ENCODE measurements at regions not wholly inside any gene's neighbourhood (a gene's known extent, or its start where the extent isn't known, plus 50 kb on each side); places are given as distances from the start of the nearest gene placed in this dataset.

- DNase-seq (ENCODE audit: low read depth), result no peak
These were observed 255.8 kb downstream of the GLI2 start for GRCh38 chr2:120991441-120991840.

DNA sequence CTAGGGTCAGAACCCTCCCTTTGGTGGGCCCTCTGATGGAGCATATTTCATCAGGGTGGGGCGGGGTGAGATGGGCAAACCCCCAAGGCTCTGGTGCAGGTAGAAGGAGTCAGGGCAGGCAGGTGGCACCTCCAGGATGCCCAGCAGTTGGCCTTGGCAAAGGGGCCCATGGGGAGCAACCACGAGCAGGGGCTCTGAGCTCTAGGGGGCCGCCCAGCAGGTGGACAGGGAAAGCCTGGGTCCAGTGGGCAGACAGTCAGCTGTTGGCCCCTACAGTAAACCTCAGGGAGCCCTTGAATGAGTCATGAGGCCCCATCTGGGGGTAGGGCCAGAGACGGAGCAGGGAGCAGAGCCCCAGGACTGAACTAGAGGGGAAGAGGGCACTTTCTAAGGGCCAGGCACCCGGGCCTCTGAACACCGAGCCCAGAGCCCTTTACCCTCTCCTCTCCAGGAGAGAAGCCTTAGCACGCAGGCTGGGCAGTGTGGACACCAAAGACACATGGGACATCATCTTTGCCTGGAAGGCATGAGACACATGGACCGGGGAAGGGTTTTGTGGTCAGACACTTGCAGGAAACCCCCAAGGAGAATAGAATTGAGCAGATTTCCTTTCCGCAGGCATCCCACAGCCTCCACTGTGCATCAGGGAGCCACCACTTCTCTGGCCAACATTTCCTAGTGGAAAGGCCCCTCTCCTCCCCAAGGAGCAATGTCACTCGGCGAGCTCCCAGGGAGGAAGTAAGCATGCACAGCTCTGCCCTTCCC is 257.3 kb downstream of the GLI2 start:
- no peak for DNase-seq (ENCODE audit: low read depth)

- no peak for DNase-seq (ENCODE audit: low read depth)
These were observed 258.0 kb downstream of the GLI2 start for GRCh38 chr2:120993661-120994060.

DNA sequence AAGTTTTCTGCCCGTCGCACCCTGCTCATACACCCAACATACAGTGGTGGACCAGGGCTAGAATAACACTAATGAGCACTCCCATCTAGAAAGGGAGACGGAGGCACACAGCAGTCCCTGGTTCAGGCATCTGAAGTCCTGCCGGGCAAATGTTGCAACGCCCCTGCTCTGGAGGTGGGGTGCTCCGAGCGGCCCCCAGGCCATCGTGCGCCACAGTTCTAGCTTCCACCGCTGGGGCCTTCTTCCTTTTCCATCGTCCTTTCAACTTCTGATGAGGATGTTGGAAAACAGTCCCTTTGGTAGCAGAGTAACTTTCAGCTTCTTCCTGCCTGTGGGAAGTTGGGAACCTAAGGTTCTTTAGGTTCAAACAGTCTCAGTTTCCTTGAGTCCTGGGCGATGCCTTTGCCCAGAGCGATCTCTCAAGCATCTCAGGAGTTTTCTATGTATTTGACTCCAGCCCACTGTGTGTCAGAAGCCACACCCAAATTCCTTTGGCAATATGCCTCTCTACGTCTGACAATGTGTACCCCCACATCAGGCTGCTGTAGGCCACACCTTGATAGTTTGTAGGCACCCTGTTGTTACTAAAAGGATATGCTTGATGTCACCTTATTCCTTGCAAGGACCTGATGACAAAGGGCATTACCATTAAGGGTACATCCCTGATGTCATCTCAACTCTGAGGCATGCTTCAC is 258.8 kb downstream of the GLI2 start:
- no peak for DNase-seq (ENCODE audit: low read depth)

DNA sequence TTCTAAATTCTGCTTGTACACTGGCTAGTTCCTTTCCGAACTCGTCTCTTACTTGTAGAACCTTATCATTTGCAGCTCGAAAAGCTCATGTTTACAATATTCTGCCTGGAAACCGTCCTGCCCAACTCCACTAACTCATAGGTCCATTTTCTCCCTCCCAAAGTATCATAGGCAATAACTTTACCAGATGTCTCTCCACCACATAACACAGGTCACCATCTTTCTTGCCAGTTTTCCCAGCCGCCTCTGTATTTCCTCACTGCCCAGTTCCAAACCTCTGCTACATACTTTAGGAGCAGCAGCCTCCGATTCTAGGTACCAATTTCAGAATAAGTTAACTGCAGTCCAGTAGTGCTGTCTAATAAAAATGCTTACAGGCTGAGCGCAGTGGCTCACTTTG is 259.5 kb downstream of the GLI2 start:
- DNase-seq (ENCODE audit: low read depth), result no peak

DNA sequence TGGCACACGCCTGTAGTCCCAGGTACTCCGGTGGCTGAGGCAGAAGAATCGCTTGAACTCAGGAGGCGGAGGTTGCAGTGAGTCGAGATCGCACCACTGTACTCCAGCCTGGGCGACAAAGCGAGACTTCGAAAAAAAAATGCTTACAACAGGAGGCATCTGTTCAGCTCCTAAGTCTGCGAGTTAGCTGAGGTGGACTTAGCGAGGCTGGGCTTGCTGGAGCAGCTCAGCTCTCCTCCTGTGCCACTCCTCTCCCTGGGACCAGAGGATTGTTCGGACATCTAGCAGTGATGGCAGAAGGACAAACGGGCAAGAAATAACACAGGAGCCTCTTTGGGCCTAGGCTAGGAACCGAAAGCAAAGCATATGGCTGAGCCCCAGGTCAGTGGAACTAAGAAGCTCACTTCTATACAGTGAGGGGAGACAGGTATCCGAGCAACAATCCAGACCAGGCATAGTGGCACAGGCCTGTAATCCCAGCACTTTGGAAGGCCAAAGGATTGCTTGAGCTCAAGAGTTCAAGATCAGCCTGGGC is 260.1 kb downstream of the GLI2 start:
- no peak for DNase-seq (ENCODE audit: low read depth)

DNA sequence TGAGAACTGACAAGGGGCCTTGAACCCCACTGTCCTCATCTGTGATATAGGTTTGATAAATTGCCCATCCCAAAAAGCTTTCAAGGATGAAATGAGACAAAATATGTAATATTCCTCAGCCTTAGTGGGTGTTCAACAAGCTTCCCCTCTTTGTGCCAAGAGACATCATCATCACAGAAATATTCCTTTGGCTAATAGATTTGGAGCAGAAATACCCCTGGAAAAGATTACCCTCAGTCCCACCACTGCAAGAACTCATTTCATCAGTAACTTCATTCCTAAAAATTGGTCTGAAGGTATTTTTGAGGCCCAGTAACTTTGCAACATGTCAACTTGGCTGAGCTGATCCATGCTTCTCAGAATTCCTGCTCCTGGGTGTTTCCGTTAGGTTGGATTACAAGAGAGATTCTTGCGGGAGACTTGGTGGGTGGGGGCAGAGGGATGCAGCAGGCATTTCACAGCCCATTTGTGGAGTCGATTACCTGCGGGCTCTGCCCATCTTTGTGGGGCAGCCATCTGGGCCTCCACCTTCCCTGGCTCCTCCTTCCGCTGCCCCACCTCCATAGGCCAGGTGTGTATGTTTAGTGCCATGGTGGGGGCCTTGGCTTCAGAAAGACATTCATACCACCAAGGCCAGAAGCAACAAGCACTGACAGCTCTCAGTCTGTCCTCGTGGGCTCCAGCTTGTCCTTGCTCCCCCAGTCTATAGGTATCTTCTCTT is 263.9 kb downstream of the GLI2 start:
- DNase-seq (ENCODE audit: low read depth), result no peak

GRCh38 chr2:121000804-121001203 is 265.1 kb downstream of the GLI2 start:
- no peak for DNase-seq (ENCODE audit: low read depth)

DNA sequence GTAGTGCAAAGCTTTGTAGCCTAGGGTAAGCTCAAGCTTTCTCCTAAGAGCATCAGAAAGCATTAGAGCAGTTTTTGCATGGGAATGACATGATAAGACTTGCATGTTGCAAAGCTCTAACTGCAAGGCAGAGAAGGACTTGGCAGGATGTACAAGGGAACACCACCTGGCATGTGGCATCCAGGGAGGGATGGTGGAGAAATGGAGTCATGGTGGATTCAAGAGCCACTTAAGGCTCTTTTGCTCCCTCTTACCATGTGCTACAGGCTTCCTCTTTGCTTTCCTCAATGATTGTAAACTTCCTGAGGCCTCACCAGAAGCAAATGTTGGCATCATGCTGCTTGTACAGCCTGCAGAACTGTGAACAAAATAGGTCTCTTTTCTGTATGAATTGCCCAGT is 266.0 kb downstream of the GLI2 start:
- no peak for DNase-seq (ENCODE audit: low read depth)

DNA sequence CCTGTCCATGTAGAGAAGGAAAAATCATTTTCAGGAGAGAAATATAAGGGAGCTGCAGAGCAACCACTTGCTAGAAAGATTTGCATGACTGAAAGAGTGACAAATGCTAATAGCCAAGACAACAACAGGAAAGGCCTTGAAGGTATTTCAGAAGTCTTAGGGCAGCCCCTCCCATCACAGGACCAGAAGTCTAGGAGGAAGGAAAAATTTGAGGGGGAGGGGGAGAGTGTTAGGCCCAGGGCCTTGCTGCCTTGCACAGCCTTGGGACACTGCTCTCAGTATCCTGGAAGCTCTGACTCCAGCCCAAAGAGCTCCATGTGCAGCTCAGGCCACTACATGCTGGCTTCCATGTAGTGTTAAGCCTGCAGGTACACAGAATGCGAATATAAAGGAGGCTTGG is 266.9 kb downstream of the GLI2 start:
- DNase-seq (ENCODE audit: low read depth), result no peak

DNA sequence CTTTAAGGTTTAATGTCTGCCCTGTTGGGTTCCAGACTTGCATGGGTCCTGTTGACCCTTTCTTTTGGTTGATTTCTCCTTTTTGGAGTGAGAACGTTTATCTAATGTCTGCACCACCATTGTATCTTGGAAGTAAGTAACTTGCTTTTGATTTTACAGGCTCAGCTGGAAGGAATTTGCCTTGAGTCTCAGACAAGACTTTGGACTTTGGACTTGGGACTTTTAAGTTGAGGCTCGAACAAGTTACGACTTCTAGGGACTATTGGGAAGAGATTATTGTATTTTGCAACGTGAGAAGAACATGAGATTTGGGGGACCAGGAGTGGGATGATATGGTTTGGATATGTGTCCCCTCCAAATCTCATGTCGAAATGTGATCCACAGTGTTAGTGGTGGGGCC is 267.7 kb downstream of the GLI2 start:
- DNase-seq (ENCODE audit: low read depth), result no peak

DNA sequence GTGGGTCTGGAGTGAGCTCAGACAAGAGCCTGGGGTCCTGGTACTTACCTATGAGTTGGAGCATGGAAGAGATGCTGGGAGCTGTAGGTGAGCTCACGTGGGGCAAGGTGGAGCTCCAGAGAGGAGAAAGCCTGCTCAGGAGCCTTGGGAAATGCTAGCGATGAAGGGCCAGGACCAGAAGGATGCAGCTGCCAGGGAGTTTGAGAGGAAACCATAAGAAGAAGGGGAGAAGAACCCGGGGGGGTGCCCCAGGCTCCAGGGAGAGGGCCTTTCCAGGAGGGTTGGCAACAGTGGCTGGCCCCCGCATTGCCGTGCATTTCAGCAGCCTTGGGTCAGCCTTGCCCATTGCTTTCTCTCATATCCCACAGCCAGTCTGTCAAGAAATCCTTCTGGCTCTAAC is 268.7 kb downstream of the GLI2 start:
- no peak for DNase-seq (ENCODE audit: low read depth)

DNA sequence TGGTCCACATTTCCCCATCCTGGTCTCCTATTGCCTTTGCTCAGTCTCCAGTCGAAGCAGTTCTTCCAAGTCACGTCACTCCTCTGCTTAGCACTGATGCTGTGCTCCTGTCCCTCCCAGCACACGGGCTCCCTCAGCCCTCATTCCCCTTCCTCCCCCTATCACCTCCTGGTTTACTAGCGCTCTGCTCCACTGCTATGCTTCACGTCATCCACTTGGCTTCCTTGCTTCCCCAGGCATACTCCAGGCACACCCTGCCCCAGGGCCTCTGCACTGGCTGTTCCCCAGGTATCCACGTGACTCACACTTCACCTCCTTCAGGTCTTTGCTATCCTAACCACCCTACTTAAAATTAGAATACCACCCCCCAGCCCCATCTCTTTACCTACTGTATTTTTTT is 269.3 kb downstream of the GLI2 start:
- DNase-seq (ENCODE audit: low read depth), result no peak

GRCh38 chr2:121005453-121005852 is 269.8 kb downstream of the GLI2 start:
- DNase-seq (ENCODE audit: low read depth), result no peak

GRCh38 chr2:121006743-121007489 is 271.2 kb downstream of the GLI2 start:
- no peak for DNase-seq (ENCODE audit: low read depth)

DNA sequence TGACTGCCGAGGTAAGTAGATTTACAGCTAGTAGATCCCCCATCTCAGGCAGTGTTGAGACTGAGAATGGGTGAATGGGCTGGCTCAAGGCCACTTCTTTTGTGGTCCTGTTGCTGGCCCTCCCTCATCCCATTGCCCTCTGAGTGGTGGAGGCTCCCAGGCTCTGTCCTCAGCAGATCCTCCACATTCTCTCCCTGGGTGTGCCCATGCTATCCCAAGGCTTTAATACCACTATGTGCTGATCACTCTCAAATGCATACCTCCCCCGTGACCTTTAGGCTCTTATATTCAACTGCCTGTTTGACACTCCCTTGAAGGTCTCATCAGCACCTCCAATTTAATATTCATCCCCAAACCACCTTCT is 271.8 kb downstream of the GLI2 start:
- DNase-seq (ENCODE audit: low read depth), result no peak

- peak; percentile 9 for DNase-seq (ENCODE audit: low read depth)
These were observed 273.3 kb downstream of the GLI2 start for GRCh38 chr2:121008975-121009374.

DNA sequence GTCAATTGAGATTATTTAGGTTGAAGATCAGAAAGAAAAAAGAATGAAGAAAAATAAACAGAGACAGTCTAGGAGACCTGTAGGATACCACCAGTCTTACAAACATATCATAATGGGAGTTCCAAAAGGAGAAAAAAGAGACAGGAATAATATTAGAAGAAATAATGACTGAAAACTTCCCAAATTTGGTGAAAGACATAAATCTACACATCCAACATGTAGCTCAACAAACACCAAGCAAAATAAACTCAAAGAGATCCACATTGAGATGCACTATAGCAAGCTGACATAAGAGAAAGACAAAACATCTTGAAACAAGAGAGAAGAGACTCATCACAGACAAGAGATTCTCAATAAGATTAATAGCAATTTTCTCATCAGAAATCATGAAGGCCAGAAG is 274.0 kb downstream of the TFCP2L1 start:
- no peak for DNase-seq (ENCODE audit: low read depth)

GRCh38 chr2:121014876-121015275 is 270.1 kb downstream of the TFCP2L1 start:
- DNase-seq (ENCODE audit: low read depth), result no peak

GRCh38 chr2:121015971-121016485 is 269.0 kb downstream of the TFCP2L1 start:
- no peak for DNase-seq (ENCODE audit: low read depth)

DNA sequence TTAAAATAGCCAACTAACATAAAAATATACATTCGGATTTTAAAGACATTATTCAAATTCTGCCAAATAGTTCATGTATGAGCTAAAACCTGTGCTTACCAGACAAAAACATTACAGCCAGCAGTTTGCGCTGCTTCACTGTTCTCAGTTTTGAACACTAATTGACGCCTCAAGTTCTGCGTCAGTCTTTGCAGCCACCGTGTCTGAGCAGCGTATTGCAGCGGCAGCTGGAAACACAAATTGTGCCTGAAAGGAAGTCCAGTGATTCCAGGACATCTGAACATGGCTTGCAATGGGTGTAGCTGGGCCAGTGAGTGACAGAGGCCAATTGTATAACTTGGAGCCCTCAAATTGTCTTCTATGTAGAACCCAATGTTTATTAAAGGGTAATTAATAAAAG is 267.6 kb downstream of the TFCP2L1 start:
- no peak for DNase-seq (ENCODE audit: low read depth)

All from HT1080 (cell line).